Ecto neural progenitor cell (in vitro differentiated cells): ENCODE measurements at regions not wholly inside any gene's neighbourhood (a gene's known extent, or its start where the extent isn't known, plus 50 kb on each side); places are given as distances from the start of the nearest gene placed in this dataset.
"Not testable (repeated sequence)": the region's sequence is repeated elsewhere in the genome, so short reads cannot be mapped to it uniquely, and the experiment has no call there.

Experiments used
- DNase-seq: peaks from one replicate; pipeline ENCODE4 v3.0.0-alpha.2; 2018; ENCODE audit warnings: low spot score

DNA sequence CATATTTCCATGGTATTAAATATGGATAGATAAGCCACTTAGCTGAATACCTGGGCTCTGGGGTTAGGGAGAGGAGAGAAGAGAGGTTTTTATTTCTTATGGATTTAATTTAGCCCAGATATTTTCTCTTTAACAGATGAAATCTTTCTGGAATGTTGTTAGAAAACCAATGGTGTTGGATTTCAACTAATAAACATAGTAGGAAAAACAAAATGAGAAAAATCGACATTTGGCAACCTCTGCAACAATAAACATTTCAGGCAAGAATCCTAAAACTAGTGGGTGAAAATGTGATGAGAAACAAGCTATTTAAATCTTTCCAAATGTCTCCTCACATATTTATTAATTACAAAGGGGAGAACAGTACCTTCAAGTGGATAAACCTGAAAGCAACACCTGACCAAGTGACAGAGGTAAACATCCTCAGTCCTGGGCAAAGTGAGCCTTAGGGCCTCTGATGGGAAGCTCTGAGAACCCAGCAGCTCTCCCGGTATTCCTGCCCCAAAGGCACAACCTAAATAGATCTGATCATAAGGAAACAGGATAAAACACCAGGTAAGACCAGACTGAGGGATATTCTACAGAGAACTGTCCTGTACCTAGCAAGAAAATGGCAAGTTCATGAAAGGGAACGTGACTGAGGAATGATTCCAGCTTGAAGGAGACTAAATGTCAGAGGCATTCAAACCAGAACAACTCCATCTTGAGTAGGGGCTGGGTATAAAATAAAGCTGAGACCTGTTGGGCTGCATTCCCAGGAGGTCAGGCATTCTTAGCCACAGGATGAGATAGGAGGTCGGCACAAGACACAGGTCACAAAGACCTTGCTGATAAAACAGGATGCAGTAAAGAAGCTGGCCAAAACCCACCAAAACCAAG lies 163.7 kb downstream of the ESM1 start:
- DNase-seq, result no peak

GRCh38 chr5:54820346-54821134 lies 164.9 kb downstream of the ESM1 start:
- no peak for DNase-seq

- no peak for DNase-seq
Observed at GRCh38 chr5:54807421-54807820, 178.0 kb downstream of the ESM1 start.

GRCh38 chr5:54804521-54804920 lies 180.9 kb downstream of the ESM1 start:
- no peak for DNase-seq

DNA sequence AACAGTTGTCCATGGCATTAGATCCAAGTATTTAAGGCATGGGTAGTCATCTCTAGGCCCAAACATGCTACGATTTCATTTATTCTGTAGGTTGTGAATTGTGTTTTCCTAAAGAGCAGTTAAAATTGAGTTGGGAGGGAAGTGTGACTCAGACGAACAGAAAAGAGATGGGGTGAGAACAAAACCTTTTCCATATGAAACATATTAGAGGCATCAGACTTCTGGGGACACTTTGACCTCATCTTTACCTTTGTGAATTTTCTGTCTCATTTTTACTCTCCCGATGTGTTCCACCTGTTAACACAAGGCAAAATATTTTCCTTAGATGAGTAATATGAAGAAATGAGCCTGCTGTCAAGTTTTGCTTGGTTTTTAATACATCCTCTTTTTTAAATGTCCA lies 181.3 kb downstream of the ESM1 start:
- no peak for DNase-seq

DNA sequence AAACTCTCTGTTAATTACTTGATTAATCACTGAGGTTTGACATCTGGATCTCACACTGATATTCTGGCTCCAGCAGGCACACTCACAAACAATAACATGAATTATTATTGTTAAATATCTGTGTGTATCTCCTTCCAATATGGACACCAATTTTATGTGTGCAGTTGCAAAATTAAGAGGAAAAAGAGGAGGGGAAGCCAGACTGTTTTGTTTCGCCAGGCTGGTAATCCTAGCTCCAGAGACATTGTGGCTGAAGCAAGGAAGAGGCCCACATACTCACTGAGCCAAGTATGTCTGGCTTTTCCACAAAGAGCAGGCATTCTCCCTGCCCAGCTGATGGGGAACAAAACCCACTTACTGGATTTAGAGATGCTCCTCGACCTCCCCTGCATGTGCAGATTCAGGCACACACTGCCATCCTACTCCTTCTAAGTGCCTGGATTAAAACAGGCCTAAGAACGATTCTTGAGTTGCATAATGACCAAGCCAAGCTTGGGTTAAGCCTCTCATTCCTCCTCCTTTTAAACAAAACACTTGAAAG lies 181.9 kb downstream of the ESM1 start:
- DNase-seq, result no peak

GRCh38 chr5:54799645-54800044 lies 185.7 kb downstream of the ESM1 start:
- DNase-seq, result no peak

- DNase-seq, result no peak
Observed at GRCh38 chr5:54795777-54796176, 189.6 kb downstream of the ESM1 start.

DNA sequence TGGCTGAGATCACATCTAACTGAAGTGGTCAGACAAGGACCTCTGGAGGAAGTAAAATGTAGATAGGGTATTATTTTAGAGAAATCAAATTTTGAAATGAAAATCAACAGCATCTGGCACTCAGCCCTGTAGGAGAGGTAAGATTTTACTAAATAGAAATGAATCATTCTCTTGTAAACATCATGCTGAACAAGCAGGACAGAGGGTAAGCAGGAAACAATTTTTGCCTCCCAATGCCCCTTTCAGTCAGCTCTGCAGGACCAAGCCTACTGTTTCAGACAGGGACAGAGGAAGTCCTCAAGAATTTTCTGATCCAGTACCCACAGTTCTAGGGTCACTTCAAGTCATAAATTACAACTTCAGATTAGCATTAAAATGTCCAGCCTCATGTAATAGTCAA lies 190.1 kb downstream of the ESM1 start:
- DNase-seq, result no peak

- DNase-seq, result no peak
Observed at GRCh38 chr5:54794135-54794975, 191.0 kb downstream of the ESM1 start.

DNA sequence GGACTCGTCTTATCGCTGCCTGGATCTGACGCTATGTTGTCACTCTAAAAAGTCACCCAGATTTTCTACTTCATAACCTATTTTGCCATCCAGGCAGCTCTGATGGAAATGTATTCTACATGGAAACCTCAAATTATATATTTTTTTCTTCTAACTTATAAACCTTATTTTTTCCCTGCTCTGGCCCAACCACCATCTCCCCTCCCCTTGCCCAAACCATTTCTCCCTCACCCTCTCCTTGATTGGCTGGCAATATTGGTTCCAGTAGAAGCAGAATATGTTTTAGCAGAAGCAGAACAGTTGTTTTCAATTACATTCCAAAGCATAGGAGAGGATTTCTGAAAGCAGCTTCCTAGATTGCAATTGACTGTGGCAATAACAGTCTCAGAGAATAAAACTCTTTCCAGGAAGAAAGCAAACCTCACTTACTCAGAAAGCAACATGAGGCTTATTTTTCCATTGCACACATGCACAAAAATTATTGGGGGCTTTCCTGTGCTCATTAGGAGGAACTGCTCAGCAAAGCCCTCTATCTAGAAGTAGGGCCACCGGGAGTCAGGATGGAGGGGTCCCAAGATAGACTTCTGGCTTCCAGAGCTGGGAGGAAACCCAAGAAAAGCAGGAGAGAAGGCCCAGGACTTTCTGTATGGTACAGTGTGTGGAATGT lies 191.8 kb downstream of the ESM1 start:
- no peak for DNase-seq

DNA sequence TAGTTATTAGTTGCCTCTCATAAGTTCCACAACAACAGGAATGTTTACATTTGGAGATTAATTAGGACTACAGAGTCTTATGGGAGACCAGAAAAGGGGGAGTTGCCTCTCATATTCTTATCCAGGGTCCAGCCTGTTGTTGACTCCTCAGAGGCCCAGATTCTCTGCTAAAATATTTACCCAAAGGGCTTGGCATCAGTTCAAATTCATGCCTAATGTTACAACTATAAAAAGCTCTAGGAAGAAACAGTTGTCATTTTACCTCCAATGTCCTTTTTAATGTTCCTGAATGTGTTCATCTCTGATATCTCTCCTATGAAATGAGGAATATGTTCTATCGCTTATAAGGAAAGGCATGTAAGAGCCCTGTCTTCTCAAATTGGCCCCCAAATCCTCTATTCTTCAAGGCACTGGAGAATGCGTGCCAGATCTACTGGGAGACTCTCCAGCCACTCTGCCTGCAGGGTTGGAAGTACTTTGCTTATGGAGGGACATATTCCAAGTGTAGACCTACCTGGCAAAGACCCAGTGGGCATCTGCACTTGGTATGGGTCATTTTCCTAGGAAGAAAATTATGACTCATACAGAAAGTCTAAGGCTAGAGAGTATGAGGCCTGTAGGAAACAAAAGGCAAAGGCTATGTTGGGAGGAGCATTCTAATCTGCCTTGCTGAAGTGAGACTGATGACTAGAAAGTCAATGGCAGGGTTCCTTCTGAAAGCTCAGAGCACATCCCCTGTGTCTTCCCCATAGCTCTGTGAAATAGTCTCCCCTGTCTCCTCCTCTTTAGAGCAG lies 192.6 kb downstream of the ESM1 start:
- no peak for DNase-seq

DNA sequence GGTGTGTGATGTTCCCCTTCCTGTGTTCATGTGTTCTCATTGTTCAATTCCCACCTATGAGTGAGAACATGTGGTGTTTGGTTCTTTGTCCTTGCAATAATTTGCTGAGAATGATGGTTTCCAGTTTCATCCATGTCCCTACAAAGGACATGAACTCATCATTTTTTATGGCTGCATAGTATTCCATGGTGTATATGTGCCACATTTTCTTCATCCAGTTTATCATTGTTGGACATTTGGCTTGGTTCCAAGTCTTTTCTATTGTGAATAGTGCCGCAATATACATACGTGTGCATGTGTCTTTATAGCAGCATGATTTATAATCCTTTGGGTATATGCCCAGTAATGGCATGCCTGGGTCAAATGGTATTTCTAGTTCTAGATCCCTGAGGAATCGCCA lies 197.5 kb downstream of the ESM1 start:
- not testable (repeated sequence) for DNase-seq

GRCh38 chr5:54785729-54786591 lies 199.4 kb downstream of the ESM1 start:
- no peak for DNase-seq

- no peak for DNase-seq
Observed at GRCh38 chr5:54778783-54779182, 206.6 kb downstream of the ESM1 start.

- no peak for DNase-seq
Observed at GRCh38 chr5:54775645-54776044, 209.7 kb downstream of the ESM1 start.

- DNase-seq, result no peak
Observed at GRCh38 chr5:54774281-54775170, 210.9 kb downstream of the ESM1 start.

GRCh38 chr5:54772684-54773083 lies 212.7 kb downstream of the ESM1 start:
- DNase-seq, result no peak

DNA sequence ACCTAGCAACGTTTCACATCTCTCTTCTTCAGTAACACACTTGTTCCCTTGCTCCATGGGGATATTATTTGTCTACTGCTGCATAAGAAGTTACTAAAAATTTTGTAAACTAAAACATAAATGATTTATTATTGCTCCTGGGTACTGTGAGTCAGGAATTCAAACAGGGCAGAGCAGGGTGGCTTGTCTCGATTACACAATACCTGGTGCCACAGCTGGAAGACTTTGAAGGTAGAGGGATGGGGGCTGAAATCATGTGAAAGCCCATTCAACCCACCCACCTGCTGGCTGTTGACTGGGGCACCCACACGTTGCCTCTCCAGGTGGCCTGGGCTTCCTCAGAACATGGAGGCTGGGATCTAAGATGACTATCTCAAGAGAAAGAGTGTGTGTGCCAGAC lies 213.2 kb downstream of the ESM1 start:
- DNase-seq, result no peak
